Left renal pelvis (tissue), 4 donors: ENCODE measurements at regions not wholly inside any gene's neighbourhood (a gene's known extent, or its start where the extent isn't known, plus 50 kb on each side); places are given as distances from the start of the nearest gene placed in this dataset.
A peak's percentile ranks its signal among the peaks of the same experiment; 100 is the strongest.

ENCODE experiments used
- DNase-seq, 4 donors: peaks; one replicate each; pipeline ENCODE4 v3.0.0-alpha.2; 2013; ENCODE audit warnings: low read depth in 4 of 4, low spot score in 3 of 4

DNA sequence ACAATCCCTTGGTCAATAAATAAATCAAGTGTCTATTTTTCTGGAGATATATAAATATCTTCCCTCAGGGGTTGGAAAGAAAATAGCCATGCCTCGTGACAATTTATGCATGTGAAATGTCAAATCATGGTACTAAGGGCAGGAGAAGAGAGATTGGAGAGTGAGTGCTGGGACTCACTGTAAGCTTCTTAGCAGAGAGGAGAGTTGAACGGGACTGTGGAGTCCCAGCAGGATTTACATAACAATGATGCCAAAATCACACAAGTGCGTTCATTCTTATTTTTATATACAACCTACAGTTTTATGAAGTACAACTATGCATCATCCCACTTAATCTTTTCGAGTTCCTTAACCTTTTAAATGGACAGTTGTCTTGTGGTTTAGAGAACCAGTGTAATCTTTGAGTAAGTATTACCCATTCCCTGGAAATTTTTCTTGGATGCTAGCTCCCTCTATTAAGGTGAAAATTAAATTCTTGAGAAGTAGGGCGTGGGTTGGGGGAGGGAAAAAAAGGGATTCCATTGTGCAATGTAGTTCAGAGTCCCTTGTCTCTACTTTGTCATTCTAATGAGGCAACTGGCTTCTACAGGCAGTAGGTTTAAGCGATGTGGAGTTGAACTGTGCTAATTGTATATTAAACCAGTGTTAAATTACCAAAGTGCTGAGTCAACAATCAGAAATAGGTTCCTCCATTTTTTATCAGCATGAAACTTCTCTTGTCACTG lies 143.6 kb upstream of the EPHA4 start:
- no peak for DNase-seq

DNA sequence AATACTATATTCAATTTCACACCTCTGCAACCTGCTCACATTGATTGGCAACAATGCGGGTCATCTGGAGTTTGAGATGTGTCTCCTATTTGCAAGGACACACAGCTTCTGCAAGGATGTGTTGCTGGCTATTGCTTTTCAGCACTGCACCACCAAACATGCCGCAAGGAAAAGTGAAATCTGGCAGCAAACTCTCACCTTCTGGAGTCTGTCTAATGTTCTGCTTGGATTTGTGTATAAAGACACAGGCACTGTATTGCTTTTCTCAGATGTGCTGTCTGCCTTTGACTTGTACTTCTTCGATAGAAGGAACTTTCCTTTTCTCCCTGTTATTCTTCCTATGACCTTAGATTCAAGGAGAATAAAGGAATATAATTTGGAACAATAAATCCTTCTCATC lies 138.6 kb upstream of the EPHA4 start:
- DNase-seq = no peak

DNA sequence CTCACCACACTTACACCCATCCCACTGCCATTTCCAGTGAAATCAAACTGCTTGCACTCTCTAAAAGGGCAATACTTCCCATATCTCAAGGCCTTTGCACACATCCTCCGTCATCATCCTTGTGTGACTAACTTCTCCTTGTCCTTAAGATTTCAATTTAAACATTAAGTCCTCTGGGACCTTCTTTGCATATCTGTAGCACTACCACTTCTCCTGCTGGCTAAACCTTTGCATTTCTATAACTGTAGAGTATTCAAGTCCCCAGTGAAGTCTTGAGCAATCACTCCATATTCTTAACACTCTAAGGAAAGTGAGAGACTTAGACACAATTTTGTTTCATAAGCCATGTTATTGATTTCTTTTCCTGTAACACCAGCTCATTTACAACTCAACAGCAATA lies 136.8 kb upstream of the EPHA4 start:
- no peak for DNase-seq

DNA sequence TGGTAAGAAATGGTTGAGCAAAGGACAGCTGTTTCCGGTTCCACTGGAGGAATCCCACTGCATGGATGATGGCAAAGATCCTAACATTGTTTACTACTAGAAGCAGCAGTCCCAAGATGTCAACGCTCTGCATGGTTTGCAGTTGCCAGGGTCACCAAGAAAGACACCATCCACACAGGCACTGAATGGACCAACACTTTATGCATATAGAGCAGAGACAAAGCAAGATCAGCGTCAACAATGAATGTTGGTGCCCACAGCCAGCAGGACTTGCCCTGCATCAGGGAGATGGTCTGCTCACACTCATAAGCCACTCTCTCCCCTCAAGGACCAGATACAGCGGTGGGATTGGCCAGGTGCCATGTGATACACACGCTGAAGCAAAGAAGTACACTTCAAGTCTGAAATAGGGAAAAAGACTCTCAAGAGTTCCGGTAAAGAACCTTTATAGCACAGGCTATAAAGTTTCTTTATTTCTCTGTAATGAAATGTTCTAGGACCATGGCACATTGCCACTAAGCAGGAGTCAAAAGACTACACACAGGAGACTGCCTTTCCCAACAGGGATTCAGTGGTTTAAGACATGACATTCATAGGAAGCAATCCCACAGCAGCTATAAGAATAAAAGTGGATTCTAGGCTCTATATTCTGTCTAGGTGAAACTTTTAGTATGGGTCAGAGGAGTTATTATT lies 133.2 kb upstream of the EPHA4 start:
- no peak for DNase-seq

DNA sequence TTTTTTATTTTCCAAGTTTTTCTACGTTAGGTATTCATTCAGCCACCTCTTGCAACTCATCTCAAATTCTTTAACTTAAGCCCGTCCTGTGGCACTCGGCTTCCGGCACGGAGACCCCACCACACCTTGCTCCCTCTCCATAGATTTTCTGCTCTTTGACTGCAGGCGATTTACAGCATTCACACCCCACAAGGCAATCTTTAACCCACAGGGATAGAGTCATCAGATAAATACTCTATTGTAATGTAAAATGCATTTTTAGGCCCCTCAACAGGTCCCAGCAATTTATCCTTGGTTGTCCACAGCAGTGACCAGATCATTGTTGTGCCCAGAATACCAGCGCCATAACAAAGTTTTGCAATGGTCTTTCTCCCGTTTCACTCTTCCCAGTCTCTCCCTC lies 132.3 kb upstream of the EPHA4 start:
- DNase-seq = no peak

DNA sequence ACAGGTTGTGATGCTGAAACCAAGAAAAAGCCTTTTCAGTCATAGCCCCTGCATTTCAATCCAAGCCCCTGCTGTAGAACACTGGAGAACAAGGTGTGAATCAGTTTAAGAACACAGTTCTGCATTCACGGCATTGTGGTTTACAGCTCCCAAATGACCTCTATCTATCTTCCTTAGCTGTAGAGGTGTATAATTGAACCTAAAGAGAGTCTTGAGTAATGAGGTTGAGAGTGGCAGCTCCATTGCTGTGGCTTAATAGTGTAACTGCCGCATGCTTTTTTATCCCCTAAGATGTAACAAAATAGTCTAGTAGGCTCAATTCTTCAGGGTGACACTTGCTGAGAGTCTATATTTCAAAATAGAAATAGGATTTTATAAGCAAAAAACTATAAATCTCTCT lies 121.3 kb upstream of the EPHA4 start:
- DNase-seq = no peak

DNA sequence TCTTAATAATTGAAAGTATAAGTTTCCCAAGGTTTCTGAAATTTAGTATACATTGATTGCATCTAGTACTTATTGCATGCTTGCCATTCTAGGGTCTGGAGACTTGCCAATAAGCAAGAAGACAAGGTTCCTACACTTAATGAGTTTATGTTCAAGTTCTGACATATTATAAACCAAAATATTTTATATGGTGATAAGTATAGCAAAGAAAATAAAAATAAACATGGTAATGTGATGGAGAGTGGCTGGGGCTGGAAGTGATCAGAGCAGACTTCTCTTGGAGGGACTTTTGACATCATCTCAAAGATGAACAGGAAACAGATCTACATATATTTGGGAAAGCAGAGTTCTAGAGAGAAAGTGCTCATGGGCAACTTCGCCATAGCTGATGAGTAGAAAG lies 119.5 kb upstream of the EPHA4 start:
- DNase-seq = no peak

DNA sequence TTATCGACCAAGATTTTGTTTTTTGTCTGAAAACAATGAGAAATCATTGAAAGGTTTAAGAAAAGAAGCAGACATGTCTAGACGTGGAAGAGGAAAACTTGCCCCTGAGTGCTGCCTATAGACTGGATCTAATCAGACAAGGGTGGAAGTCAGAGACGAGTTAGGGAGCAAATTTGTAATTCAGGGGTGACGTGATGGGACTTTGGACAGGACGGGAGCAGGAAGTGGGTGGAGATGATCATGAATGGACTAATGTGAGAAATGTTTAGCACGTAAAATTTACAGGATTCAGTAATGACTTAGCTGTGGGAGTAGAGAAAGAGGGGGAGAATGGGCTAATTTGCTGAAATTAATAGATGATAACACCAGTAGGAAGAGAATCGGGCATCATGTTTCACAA lies 117.0 kb upstream of the EPHA4 start:
- DNase-seq = no peak

DNA sequence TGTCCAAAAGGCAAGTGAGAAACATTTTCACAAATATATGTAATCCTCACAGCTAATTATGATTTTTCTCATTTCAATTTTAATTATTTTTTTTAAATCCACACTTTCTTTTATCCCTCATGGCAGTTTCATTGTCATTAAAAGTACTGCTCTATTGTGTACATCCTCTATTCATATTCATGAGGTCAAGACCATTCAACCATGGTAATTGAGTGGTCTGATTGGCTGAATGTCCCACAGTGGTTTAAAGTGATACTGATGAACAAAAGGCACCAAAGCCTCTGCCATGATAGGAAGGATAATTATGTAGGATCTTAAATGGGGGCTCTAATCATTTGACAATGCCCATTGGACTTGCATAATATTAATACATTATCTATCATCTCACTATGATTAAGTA lies 108.4 kb upstream of the EPHA4 start:
- no peak for DNase-seq

DNA sequence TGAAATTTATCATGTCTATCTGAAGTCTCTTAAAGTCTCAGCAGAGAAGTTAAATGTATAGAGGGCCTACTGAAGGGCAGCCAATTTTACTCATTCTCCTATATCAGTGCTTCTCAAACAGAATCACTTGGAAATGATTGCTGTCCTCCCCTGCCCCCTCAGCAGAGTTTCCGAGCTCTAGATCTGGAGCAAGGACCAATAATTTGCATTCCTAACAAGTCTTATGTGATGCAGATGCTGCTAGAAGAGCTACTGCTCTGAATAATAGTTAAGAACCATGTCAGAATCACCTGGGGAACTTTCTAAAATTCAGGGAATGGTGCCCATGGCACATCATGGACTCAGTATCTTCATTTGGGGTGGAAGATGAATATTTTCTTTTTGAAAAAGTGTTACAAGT lies 105.6 kb upstream of the EPHA4 start:
- no peak for DNase-seq

DNA sequence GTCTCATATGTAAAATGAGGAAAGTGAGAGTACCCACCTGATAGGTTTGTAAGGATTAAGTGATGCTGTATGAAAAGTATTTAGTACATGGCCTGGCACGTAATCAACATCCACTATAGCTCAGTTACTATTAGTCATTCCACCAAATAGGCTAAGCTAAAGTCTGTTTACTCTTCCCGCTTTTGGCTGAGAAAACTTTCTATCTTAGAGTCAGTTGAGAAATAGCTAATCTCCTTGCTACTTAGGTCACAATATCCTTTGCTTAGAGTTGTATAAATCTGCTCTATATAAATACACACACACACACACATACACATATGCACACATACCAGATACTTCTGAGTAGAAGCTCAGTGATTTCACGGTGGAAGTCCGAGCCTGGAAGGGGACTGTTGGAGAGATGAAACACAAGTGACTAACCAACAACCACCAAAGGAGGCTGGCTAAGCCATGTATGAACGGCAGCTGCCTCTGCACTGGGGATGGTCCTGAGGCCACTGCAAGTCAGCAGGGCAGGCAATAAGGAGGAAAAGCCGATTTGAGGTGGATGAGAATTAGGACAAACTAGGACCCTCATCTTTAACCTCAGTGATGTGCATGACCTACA lies 104.6 kb upstream of the EPHA4 start:
- DNase-seq = no peak

DNA sequence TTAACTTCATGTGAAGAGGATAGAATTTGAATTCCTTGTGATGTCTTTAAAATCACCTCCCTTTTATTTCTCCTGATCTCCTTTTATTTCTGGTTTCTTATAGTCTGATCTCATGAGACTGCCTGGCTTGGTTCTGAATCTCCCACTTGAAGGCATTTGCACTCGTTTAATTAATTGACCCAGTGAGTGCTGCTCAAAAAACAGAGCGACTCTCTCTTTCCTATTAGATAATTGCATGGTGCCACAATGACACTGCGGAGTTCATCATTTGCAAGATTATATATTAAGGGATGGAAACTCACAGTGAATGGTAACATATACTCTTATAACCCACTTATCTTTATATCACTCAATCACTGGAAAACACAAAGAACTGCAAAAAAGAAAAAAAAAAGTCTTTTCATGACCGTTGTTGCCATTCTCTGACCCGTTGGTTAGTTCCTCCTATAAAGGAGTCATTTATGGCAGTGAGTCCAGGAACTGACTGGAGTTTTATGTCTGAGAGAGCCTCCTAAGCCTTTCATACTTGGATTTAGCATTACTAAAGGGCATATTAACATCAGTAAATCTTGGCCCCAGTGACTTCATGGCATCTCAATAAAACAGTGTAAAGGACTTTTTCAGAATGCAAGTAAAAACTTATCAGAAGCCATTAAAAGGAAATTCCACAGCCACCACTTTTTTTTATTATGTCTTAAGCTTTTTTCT lies 103.3 kb upstream of the EPHA4 start:
- peak in 1 of 4 donors; percentile 14 for DNase-seq

DNA sequence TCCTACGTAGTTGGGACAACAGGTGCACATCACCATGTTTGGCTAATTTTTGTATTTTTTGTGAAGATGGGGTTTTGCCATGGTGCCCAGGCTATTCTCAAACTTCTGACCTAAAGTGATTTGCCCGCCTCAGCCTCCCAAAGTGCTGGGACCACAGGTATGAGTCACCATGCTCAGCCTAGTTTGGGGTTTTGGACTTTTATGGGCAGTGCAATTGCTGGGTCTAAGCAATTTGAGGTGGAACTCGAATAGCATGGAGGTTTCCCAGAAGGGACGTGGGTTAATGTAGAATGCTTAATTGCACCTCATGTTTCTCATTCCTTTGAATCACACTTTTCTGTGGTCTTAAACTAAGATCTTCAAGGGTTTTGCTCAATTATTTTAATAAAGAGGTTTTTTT lies 102.3 kb upstream of the EPHA4 start:
- no peak for DNase-seq

DNA sequence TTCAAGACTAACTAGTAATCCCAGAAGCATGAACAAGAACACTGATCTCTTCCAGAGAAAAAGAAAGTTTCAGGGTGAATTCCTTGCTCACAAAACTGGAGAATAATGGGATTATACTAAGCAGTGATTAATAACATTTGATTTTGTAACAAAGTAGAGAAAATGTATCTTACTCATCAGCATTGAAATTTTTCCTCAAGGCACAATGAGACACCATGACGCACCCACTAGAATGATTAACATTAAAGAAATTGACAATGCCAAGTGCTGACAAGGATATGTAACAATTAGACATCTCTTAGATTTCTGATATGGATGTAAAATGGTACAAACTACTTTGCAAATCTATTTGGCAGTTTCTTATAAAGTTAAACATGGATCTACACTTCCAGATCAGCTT lies 101.1 kb upstream of the EPHA4 start:
- DNase-seq = no peak

DNA sequence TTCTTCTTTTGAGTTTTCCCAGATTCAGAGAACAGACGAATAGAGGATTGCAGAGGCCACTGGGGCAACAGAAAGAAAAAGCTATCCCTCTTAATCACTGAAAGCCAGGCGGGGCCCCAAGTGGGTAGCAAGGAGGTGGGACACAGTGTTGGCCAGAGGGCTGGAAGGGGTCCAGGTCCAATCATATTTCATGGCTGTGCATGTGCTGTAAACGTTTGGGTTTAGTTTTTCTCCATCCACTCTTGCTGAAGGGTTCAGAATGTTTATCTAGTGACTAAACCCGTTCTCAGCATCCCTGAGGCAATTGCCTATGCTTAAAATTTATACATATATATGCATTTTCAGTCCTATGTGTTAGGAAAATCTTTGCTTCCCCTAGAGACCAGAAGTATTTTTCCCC lies 99.4 kb upstream of the EPHA4 start:
- no peak for DNase-seq

DNA sequence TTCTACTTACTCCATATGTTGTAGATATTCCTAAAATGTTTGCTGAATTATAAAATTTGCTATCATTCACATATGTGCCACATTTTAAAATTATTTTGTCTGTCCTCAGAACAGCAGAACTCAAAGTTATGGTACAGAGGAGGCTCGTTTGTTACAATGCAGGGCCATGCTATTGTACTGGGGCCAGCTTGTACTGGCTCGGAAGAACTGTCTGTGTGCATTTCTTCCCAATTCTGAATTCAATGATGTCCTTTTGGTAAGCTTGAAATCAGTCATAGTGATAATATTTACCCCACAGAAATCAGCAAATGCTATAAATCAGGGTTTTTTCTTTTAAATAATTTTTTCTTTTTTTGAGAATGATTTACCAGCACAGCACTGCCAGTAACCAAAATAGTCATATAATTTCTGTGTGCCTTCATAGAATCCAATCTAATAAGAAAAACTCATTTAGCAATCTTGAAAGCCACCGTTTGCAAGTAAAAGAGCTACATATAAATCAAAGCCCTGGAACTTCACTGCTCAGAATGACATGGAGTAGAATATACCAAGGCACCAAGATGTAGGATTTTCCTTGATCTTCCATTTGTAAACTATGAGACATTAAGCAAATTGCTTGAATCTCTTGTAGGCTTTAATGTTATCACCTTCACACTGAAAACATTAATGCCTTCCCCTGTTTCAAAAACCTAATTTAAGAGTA lies 90.7 kb upstream of the EPHA4 start:
- DNase-seq = no peak

DNA sequence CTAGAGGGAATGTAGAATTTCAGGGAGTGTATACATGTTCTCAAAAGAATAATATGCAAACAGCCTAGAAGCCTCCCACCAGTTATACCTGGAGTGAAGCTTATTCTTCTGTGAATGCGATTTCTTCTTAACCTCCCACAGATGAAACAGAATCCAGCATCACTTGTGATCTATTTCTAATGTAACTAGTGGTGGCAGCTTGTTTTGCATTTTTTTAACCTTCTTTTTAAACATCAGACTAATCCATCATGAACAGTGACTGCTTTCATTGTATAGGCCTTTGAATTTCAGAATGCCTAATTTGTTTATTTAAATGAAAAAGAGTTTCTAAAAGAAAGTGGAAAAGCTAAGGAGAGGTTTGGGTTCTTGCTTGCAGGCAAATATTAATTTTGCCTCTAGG lies 85.7 kb upstream of the EPHA4 start:
- no peak for DNase-seq

DNA sequence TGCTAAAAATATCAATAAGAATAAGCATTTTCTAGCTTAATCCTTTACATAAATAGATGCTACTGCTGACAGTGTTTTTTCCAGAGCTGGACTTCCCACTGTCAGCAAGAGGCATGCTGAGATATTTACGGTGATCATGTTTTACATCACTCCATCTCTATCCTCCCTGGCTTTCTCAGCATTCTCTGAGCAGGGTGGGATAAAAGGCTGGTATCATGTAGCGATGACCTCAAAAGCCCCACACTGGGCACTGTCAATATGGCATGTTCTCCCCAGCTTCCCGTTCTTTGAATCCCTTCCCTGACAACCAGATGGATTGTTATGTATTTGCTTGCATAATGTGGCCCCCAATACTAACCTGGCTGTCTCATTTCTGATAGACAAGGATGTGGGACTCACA lies 83.2 kb upstream of the EPHA4 start:
- no peak for DNase-seq

DNA sequence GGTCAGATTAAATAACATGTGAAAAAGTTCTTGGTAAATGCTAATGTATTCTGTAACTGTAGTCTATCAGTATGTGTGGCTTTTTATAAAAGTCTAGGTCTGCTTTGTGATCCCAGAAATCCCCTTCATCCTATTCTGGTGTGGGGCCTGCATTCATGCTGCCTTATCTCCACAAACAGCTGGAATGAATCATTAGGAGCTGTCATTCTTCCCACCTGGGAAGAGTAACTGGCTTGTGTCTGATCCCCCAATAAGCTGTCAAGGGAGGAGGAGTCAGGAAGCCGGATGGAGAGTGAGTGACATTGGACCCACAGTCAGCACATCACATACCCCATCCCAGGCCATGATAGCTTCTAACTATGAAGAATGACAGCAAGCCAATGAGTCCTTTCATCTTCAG lies 81.1 kb upstream of the EPHA4 start:
- DNase-seq = no peak

DNA sequence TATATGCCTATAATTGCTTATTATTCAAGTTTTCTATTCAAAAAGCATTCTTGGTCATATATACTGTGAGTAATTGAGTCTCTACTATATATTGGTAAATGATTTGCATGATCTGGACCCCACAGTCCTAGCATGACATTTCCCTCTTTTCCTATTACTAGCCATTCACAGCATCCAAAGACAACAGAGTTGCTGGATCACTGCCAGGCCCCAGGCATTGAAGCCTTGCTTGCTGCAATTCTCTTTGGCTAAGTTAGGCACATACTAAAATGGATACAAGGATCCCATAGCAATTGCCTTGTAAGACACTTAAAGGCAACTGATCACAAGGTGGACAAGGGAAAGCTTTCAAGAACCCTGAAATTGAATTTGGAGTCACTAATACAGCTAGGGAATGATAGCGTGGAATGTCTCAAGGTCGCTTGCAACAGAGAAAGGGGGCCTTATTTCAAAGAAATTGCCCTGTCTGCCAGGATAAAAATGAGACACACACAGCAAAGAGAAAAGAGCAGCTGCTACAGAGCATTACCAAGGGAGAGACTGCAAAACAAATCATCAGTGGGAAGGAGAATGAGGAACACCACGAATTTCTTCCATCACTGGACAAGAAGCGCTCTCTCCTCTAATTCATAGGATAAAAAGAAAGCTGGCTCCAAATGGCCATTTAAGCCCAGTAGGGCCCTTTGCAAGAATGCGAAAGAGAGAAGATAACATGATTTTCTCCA lies 77.1 kb upstream of the EPHA4 start:
- peak in 1 of 4 donors; percentile 24 for DNase-seq
